ENCODE measurements at regions not wholly inside any gene's neighbourhood (a gene's known extent, or its start where the extent isn't known, plus 50 kb on each side); places are given as distances from the start of the nearest gene placed in this dataset.

GRCh38 chr2:187964746-187965145, 326.9 kb upstream of the GULP1 start:
- TF ChIP-seq CTCF (IDR thresholded peaks at IDR 0.05) (no peak), POLR2A (IDR thresholded peaks at IDR 0.05) (no peak)

Data from adrenal gland (tissue), 5 donors.